CD4-positive, alpha-beta T cell (primary cell): ENCODE measurements at regions not wholly inside any gene's neighbourhood (a gene's known extent, or its start where the extent isn't known, plus 50 kb on each side); places are given as distances from the start of the nearest gene placed in this dataset.

Source experiments
- ATAC-seq: fragments of 200-7000 bp; cut with Tn5 transposase; one replicate; pipeline ENCODE4 v1.10.0; 2022; ENCODE audit warnings: mild to moderate bottlenecking; ENCODE audit not compliant: poor library complexity
- CTCF ChIA-PET: fragments of 350-600 bp; sonication (Branson Sonifier 250); formaldehyde crosslinking; loops from one replicate; lab custom pipeline; 2021; ENCODE audit warnings: antibody characterized with exemption, inconsistent platforms; lab: Charles Lee
- POLR2A ChIA-PET: fragments of 350-600 bp; sonication (Branson Sonifier 250); formaldehyde crosslinking; loops from one replicate; lab custom pipeline; 2021; ENCODE audit warnings: antibody characterized with exemption, inconsistent platforms; lab: Charles Lee
- DNase-seq, 14 experiments: peaks; one replicate each; pipeline ENCODE4 v3.0.0-alpha.2; 2013 to 2020; ENCODE audit warnings: mixed read lengths in 2 of 14
- H3K27ac ChIP-seq, 2 donors: one replicate each; pipeline versions ENCODE4 v1.5.1 to v1.7.0; 2013; ENCODE audit warnings: low read length in 2 of 2, low read depth in 1 of 2, mild to moderate bottlenecking in 1 of 2
- H3K27me3 ChIP-seq, 2 experiments: 1 replicate in 1 of 2; 2 replicates in 1 of 2; pipeline versions ENCODE4 v1.6.1 to v1.7.0; 2013; ENCODE audit warnings: low read length in 2 of 2, control low read depth in 1 of 2, mild to moderate bottlenecking in 1 of 2, moderate library complexity in 1 of 2; ENCODE audit not compliant: insufficient read depth in 2 of 2, control insufficient read depth in 1 of 2
- H3K36me3 ChIP-seq: one replicate; pipeline ENCODE4 v1.6.1; 2013; ENCODE audit warnings: low read length, control low read depth; ENCODE audit not compliant: insufficient read depth
- H3K4me1 ChIP-seq: one replicate; pipeline ENCODE4 v1.6.1; 2013; ENCODE audit warnings: low read length, control low read depth; ENCODE audit not compliant: insufficient read depth
- H3K4me3 ChIP-seq: one replicate; pipeline ENCODE4 v1.5.1; 2013; ENCODE audit warnings: mild to moderate bottlenecking, low read length, moderate library complexity
- H3K9me3 ChIP-seq, 2 experiments: 1 replicate in 1 of 2; 2 replicates in 1 of 2; pipeline versions ENCODE4 v1.6.1 to v1.7.0; 2013; ENCODE audit warnings: low read length in 2 of 2, mild to moderate bottlenecking in 2 of 2, control low read depth in 1 of 2, moderate library complexity in 1 of 2; ENCODE audit not compliant: control insufficient read depth in 1 of 2, insufficient read depth in 1 of 2
- H3K27ac Mint-ChIP-seq: one replicate; pipeline ENCODE4 v1.8.0; 2020; ENCODE audit warnings: mixed read lengths
- H3K27me3 Mint-ChIP-seq: one replicate; pipeline ENCODE4 v1.8.0; 2021; ENCODE audit warnings: mixed read lengths
- H3K36me3 Mint-ChIP-seq: one replicate; pipeline ENCODE4 v1.8.0; 2021; ENCODE audit warnings: low read depth, mixed read lengths
- H3K4me1 Mint-ChIP-seq: one replicate; pipeline ENCODE4 v1.8.0; 2021; ENCODE audit warnings: low read depth, mixed read lengths
- H3K4me3 Mint-ChIP-seq: one replicate; pipeline ENCODE4 v1.8.0; 2020; ENCODE audit warnings: mild to moderate bottlenecking, mixed read lengths
- H3K9me3 Mint-ChIP-seq: one replicate; pipeline ENCODE4 v1.8.0; 2020; ENCODE audit warnings: mixed read lengths
- intact Hi-C, 2 experiments: fragments of 100-400 bp; cut with DNase I in 1 of 2; cut with micrococcal nuclease in 1 of 2; formaldehyde crosslinking; loops; one replicate each; pipeline versions ENCODE4 v1.15.1 to v1.9.0; 2023 to 2025; cut with DNase I, micrococcal nuclease
- TF ChIP-seq, protein P1 (sequence below): fragments of 200-600 bp; IDR thresholded peaks from one replicate; pipeline ENCODE4 v1.8.0; 2022; ENCODE audit warnings: antibody characterized with exemption, mild to moderate bottlenecking

- Mint-ChIP-seq H3K4me3 (no peak overlapping the region), H3K4me1 (no peaks in the 10 kb centered on the region), H3K27me3 (no peaks in the 10 kb centered on the region), H3K9me3 (no peaks in the 10 kb centered on the region), H3K27ac (no peak overlapping the region), H3K36me3 (no peaks in the 10 kb centered on the region)
- H3K4me3 ChIP-seq, result no peak overlapping the region
- no peaks in the 10 kb centered on the region for H3K36me3 ChIP-seq
- DNase-seq (no peak), ATAC-seq (no peak)
- H3K9me3 ChIP-seq, result peaks cover 0 to 2% of the 10 kb centered on the region in 2 experiments
- POLR2A ChIA-PET, result no interaction called here
- TF ChIP-seq, protein P1, sequence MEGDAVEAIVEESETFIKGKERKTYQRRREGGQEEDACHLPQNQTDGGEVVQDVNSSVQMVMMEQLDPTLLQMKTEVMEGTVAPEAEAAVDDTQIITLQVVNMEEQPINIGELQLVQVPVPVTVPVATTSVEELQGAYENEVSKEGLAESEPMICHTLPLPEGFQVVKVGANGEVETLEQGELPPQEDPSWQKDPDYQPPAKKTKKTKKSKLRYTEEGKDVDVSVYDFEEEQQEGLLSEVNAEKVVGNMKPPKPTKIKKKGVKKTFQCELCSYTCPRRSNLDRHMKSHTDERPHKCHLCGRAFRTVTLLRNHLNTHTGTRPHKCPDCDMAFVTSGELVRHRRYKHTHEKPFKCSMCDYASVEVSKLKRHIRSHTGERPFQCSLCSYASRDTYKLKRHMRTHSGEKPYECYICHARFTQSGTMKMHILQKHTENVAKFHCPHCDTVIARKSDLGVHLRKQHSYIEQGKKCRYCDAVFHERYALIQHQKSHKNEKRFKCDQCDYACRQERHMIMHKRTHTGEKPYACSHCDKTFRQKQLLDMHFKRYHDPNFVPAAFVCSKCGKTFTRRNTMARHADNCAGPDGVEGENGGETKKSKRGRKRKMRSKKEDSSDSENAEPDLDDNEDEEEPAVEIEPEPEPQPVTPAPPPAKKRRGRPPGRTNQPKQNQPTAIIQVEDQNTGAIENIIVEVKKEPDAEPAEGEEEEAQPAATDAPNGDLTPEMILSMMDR, result no peak
- CTCF ChIA-PET, result no interaction called here
- no peaks in the 10 kb centered on the region for H3K27me3 ChIP-seq
- no peak overlapping the region for H3K27ac ChIP-seq
- intact Hi-C loops, result no loop called here
- H3K4me1 ChIP-seq, result no peaks in the 10 kb centered on the region
Measured at GRCh38 chr3:72058493-72059081, 273.6 kb upstream of the PROK2 start.

GRCh38 chr3:72055436-72055835, 270.5 kb upstream of the PROK2 start:
- no peaks in the 10 kb centered on the region for H3K27me3 Mint-ChIP-seq
- H3K36me3 Mint-ChIP-seq, result no peaks in the 10 kb centered on the region
- TF ChIP-seq, protein P1, result no peak
- Histone ChIP-seq H3K27ac (no peak overlapping the region), H3K4me1 (no peaks in the 10 kb centered on the region), H3K9me3 (no peaks in the 10 kb centered on the region), H3K4me3 (no peak overlapping the region), H3K36me3 (no peaks in the 10 kb centered on the region), H3K27me3 (no peaks in the 10 kb centered on the region)
- POLR2A ChIA-PET, result no interaction called here
- no peak for DNase-seq
- no peaks in the 10 kb centered on the region for H3K9me3 Mint-ChIP-seq
- no peaks in the 10 kb centered on the region for H3K4me1 Mint-ChIP-seq
- H3K4me3 Mint-ChIP-seq, result no peak overlapping the region
- intact Hi-C loops, result no loop called here
- ATAC-seq, result no peak
- no peak overlapping the region for H3K27ac Mint-ChIP-seq
- CTCF ChIA-PET, result no interaction called here

DNA sequence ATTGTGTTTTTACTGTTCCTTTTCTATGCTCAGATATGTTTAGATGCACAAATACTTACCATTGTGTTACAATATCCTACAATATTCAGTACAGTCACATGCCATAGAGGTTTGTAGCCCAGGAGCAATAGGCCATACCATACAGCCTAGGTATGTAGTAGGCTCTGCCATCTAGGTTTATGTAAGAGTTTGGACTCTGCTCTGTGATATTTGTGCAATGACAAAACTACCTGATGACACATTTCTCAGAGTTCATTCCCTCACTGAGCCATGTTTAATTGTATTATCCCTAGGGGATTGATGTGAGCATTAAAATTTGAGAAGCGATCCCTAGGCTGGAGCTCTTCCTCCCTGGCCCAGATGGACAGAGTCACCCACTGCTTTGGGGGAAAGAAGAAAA, 270.0 kb upstream of the PROK2 start:
- H3K27ac Mint-ChIP-seq, result no peak overlapping the region
- CTCF ChIA-PET, result no interaction called here
- POLR2A ChIA-PET, result no interaction called here

More for the DNA sequence above, 270.0 kb upstream of the PROK2 start:
- no peaks in the 10 kb centered on the region for H3K36me3 Mint-ChIP-seq
- Histone ChIP-seq H3K9me3 (no peaks in the 10 kb centered on the region), H3K36me3 (no peaks in the 10 kb centered on the region), H3K4me1 (no peaks in the 10 kb centered on the region), H3K27me3 (no peaks in the 10 kb centered on the region), H3K27ac (no peak overlapping the region), H3K4me3 (no peak overlapping the region)
- ATAC-seq (no peak), DNase-seq (no peak)
- no peaks in the 10 kb centered on the region for H3K27me3 Mint-ChIP-seq
- no peaks in the 10 kb centered on the region for H3K4me1 Mint-ChIP-seq
- H3K4me3 Mint-ChIP-seq, result no peak overlapping the region
- intact Hi-C loops, result no loop called here
- no peaks in the 10 kb centered on the region for H3K9me3 Mint-ChIP-seq
- TF ChIP-seq, protein P1, result no peak
